SK-N-SH (cell line): ENCODE measurements at regions not wholly inside any gene's neighbourhood (a gene's known extent, or its start where the extent isn't known, plus 50 kb on each side); places are given as distances from the start of the nearest gene placed in this dataset.
"Not testable (repeated sequence)": the region's sequence is repeated elsewhere in the genome, so short reads cannot be mapped to it uniquely, and the experiment has no call there.

Experiments used
- CTCF ChIA-PET: fragments of 300-600, 350-600 bp; formaldehyde crosslinking; extraction: SDS; loops from one replicate; lab custom pipeline; 2021; lab: Yijun Ruan, JAX
- POLR2A ChIA-PET: fragments of 350-600 bp; sonication (Branson Sonifier 250); formaldehyde crosslinking; extraction: SDS; loops from one replicate; lab custom pipeline; 2020; ENCODE audit warnings: antibody characterized with exemption, inconsistent platforms; lab: Yijun Ruan, JAX
- DNase-seq: peaks from one replicate; pipeline ENCODE4 v3.0.0; 2012
- H2AFZ ChIP-seq: fragments of 200-600 bp; sonication (generic); 2 replicates; pipeline ENCODE4 v1.8.1; 2016; ENCODE audit warnings: antibody characterized with exemption, mild to moderate bottlenecking, low read depth
- H3F3A ChIP-seq: fragments of 200-600 bp; sonication (generic); replicated peaks from 2 replicates; pipeline ENCODE3; 2016; ENCODE audit warnings: antibody characterized with exemption, mild to moderate bottlenecking; ENCODE audit not compliant: insufficient read depth
- H3K27ac ChIP-seq, 2 experiments: fragments of 200-500 bp in 1 of 2; fragments of 200-600 bp in 1 of 2; sonication (Bioruptor generic) in 1 of 2; sonication (generic), shearing (Covaris generic) in 1 of 2; 2 replicates each; pipeline versions ENCODE4 v1.5.1 to v1.6.1; 2014 to 2016; ENCODE audit warnings: low read depth in 2 of 2, inconsistent platforms in 1 of 2, low read length in 1 of 2, mild to moderate bottlenecking in 1 of 2, mixed read lengths in 1 of 2
- H3K27me3 ChIP-seq: fragments of 200-600 bp; sonication (generic), shearing (Covaris generic); 2 replicates; pipeline ENCODE4 v1.6.1; 2016; ENCODE audit warnings: mixed run types; ENCODE audit not compliant: insufficient read depth
- H3K36me3 ChIP-seq, 2 experiments: fragments of 200-500 bp in 1 of 2; fragments of 200-600 bp in 1 of 2; sonication (Bioruptor generic) in 1 of 2; sonication (generic) in 1 of 2; replicated peaks in 1 of 2; 2 replicates each; pipeline versions ENCODE3 to v1.5.1; 2014 to 2016; ENCODE audit warnings: low read length in 1 of 2, mild to moderate bottlenecking in 1 of 2; ENCODE audit not compliant: insufficient read depth in 2 of 2, control insufficient read depth in 1 of 2
- H3K4me1 ChIP-seq, 2 experiments: fragments of 200-500 bp in 1 of 2; fragments of 200-600 bp in 1 of 2; sonication (Bioruptor generic) in 1 of 2; sonication (generic), shearing (Covaris generic) in 1 of 2; 2 replicates each; pipeline versions ENCODE4 v1.5.1 to v1.6.1; 2014 to 2016; ENCODE audit warnings: low read depth in 1 of 2, low read length in 1 of 2, mixed run types in 1 of 2; ENCODE audit not compliant: insufficient read depth in 2 of 2, control insufficient read depth in 1 of 2
- H3K4me2 ChIP-seq: fragments of 200-600 bp; sonication (generic), shearing (Covaris generic); 2 replicates; pipeline ENCODE4 v1.6.1; 2017; ENCODE audit warnings: mixed run types
- H3K4me3 ChIP-seq, 2 experiments: fragments of 200-500 bp in 1 of 2; fragments of 200-600 bp in 1 of 2; sonication (Bioruptor generic) in 1 of 2; sonication (generic), shearing (Covaris generic) in 1 of 2; 2 replicates each; pipeline versions ENCODE4 v1.5.1 to v1.8.1; 2014 to 2016; ENCODE audit warnings: low read depth in 2 of 2, inconsistent platforms in 1 of 2, low read length in 1 of 2, mild to moderate bottlenecking in 1 of 2, mixed read lengths in 1 of 2, moderate library complexity in 1 of 2
- H3K79me2 ChIP-seq: fragments of 200-600 bp; sonication (generic); 2 replicates; pipeline ENCODE4 v1.8.1; 2017; ENCODE audit warnings: mild to moderate bottlenecking; ENCODE audit not compliant: insufficient read depth
- H3K9ac ChIP-seq: fragments of 200-600 bp; sonication (generic); 2 replicates; pipeline ENCODE4 v1.6.1; 2017; ENCODE audit warnings: mixed run types
- H3K9me2 ChIP-seq: fragments of 200-600 bp; sonication (generic); 2 replicates; pipeline ENCODE4 v1.6.1; 2017; ENCODE audit warnings: mixed run types
- H3K9me3 ChIP-seq: fragments of 200-600 bp; sonication (generic); 2 replicates; pipeline ENCODE4 v1.6.1; 2017; ENCODE audit warnings: mixed run types, mild to moderate bottlenecking, moderate library complexity
- H4K20me1 ChIP-seq: fragments of 200-600 bp; sonication (generic); 2 replicates; pipeline ENCODE4 v1.6.1; 2017; ENCODE audit warnings: mild to moderate bottlenecking, mixed run types; ENCODE audit not compliant: insufficient read depth
- CHD2 ChIP-seq: fragments of 150-350 bp; IDR thresholded peaks from 2 replicates; pipeline ENCODE4 v1.6.1; 2018; ENCODE audit warnings: low read length; ENCODE audit not compliant: partially characterized antibody
- GATA2 ChIP-seq: sonication (generic); formaldehyde crosslinking; IDR thresholded peaks from 2 replicates; pipeline ENCODE4 v1.5.0; 2020; ENCODE audit warnings: mild to moderate bottlenecking, missing genetic modification reagents
- MXI1 ChIP-seq: IDR thresholded peaks from 2 replicates; pipeline ENCODE4 v1.6.1; 2012; ENCODE audit warnings: mild to moderate bottlenecking, low read depth, low read length, improper control_type of control experiment
- PBX3 ChIP-seq: IDR thresholded peaks from 2 replicates; pipeline ENCODE4; 2012
- SIN3A ChIP-seq: IDR thresholded peaks from 2 replicates; pipeline ENCODE4 v1.6.1; 2012; ENCODE audit warnings: low read depth, mild to moderate bottlenecking, low read length, moderate library complexity, borderline replicate concordance
- TCF12 ChIP-seq: IDR thresholded peaks from 2 replicates; pipeline ENCODE4 v1.4.0; 2012
- WGBS: methylation state at CpG from one replicate; pipeline ENCODE4 v1.1.6; 2017; ENCODE audit warnings: low lambda C conversion rate; 5-methylcytosine and 5-hydroxymethylcytosine counted together

- Histone ChIP-seq H3K79me2 (no peaks in the 10 kb centered on the region), H2AFZ (no peak overlapping the region), H3K27me3 (no peaks in the 10 kb centered on the region), H4K20me1 (no peaks in the 10 kb centered on the region), H3F3A (no peaks in the 10 kb centered on the region), H3K4me1 (no peaks in the 10 kb centered on the region), H3K36me3 (no peaks in the 10 kb centered on the region), H3K9me2 (no peaks in the 10 kb centered on the region), H3K4me2 (no peak overlapping the region), H3K9me3 (0 out of 2 replicates have a peak, but pooled peaks cover 4% of the 10 kb centered on the region), H3K27ac (no peak overlapping the region), H3K9ac (no peak overlapping the region), H3K4me3 (no peak overlapping the region)
- TF ChIP-seq SIN3A (no peak), TCF12 (no peak), PBX3 (no peak), GATA2 (no peak), MXI1 (no peak)
- 18% methylated on average over 2 of the region's 2 CpGs for WGBS
- no peak for DNase-seq
- CTCF ChIA-PET: no interaction called here
- POLR2A ChIA-PET: no interaction called here
Measured at GRCh38 chr4:144862210-144862609, 216.3 kb downstream of the HHIP start.

- H4K20me1 ChIP-seq, CTCF ChIA-PET, H3K79me2 ChIP-seq, H3K4me3 ChIP-seq, H3K36me3 ChIP-seq, H3K4me1 ChIP-seq, H3K27ac ChIP-seq, H2AFZ ChIP-seq, H3K27me3 ChIP-seq, DNase-seq, H3K9me2 ChIP-seq, POLR2A ChIA-PET, H3K9ac ChIP-seq, H3F3A ChIP-seq, H3K4me2 ChIP-seq, H3K9me3 ChIP-seq: not testable (repeated sequence)
Measured at GRCh38 chr4:144864891-144865290, 218.9 kb downstream of the HHIP start.

GRCh38 chr4:144868309-144868708 is 222.4 kb downstream of the HHIP start:
- POLR2A ChIA-PET: no interaction called here
- H4K20me1 ChIP-seq: no peaks in the 10 kb centered on the region
- H3K36me3 ChIP-seq: no peaks in the 10 kb centered on the region
- no peaks in the 10 kb centered on the region for H3F3A ChIP-seq
- H3K4me2 ChIP-seq: no peak overlapping the region
- H2AFZ ChIP-seq: no peak overlapping the region
- H3K4me3 ChIP-seq: no peak overlapping the region
- H3K9me2 ChIP-seq: no peaks in the 10 kb centered on the region
- no peaks in the 10 kb centered on the region for H3K27me3 ChIP-seq
- CTCF ChIA-PET: interaction anchor here (0.8 kb wide), 1 partner anchor 10 kb away, joined by 3 read pairs; no protein-coding TSS in a partner anchor
- H3K4me1 ChIP-seq: no peaks in the 10 kb centered on the region
- 48% methylated on average over 2 of the region's 2 CpGs for WGBS
- H3K9me3 ChIP-seq: 0 out of 2 replicates have a peak, but pooled peaks cover 4% of the 10 kb centered on the region
- no peak overlapping the region for H3K9ac ChIP-seq
- H3K27ac ChIP-seq: no peak overlapping the region
- no peaks in the 10 kb centered on the region for H3K79me2 ChIP-seq
- no peak for TF ChIP-seq CHD2
- TF ChIP-seq, all 33 proteins: peak for 0
- no peak for DNase-seq
